ENCODE measurements at regions not wholly inside any gene's neighbourhood (a gene's known extent, or its start where the extent isn't known, plus 50 kb on each side); places are given as distances from the start of the nearest gene placed in this dataset.

DNA sequence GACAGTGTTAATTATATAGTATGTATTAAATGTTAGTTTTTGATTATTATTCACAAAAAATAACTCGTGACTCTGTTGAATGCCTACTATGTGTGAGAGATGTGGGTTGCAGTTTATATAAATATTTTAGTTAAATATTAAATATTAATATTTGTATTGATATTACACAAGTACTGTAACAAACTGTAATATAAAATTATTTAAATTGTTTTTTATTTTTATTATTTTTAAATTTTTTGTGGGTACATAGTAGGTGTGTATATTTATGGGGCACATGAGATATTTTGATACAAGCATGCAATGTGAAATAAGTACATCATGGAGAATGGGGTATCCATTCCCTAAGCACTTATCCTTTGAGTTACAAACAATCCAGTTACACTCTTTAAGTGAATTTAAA lies 196.1 kb upstream of the ZNF717 start:
- no peak overlapping the region for H3K27ac ChIP-seq (replicated peaks in 1 of 4)
- no peak for DNase-seq (ENCODE audit: extremely low spot score)
- no peaks in the 10 kb centered on the region for H3K9me3 ChIP-seq
- H3K36me3 ChIP-seq, result no peaks in the 10 kb centered on the region
- TF ChIP-seq, protein P1, sequence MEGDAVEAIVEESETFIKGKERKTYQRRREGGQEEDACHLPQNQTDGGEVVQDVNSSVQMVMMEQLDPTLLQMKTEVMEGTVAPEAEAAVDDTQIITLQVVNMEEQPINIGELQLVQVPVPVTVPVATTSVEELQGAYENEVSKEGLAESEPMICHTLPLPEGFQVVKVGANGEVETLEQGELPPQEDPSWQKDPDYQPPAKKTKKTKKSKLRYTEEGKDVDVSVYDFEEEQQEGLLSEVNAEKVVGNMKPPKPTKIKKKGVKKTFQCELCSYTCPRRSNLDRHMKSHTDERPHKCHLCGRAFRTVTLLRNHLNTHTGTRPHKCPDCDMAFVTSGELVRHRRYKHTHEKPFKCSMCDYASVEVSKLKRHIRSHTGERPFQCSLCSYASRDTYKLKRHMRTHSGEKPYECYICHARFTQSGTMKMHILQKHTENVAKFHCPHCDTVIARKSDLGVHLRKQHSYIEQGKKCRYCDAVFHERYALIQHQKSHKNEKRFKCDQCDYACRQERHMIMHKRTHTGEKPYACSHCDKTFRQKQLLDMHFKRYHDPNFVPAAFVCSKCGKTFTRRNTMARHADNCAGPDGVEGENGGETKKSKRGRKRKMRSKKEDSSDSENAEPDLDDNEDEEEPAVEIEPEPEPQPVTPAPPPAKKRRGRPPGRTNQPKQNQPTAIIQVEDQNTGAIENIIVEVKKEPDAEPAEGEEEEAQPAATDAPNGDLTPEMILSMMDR (IDR thresholded peaks at IDR 0.05), result no peak
- TF ChIP-seq EP300 (IDR thresholded peaks at IDR 0.05) (no peak), POLR2A (IDR thresholded peaks at IDR 0.05; ENCODE audit: low read depth) (no peak), POLR2AphosphoS5 (IDR thresholded peaks at IDR 0.05) (no peak)
- intact Hi-C loops (cut with DNase I), result no loop called here
- H3K27me3 ChIP-seq, result no peaks in the 10 kb centered on the region
- 83% methylated on average over 1 of the region's 1 CpG for WGBS
- no peak overlapping the region for H3K4me3 ChIP-seq
- H3K4me1 ChIP-seq, result no peaks in the 10 kb centered on the region

- 84% methylated on average over 3 of the region's 3 CpGs for WGBS
- no peaks in the 10 kb centered on the region for H3K36me3 ChIP-seq
- H3K4me3 ChIP-seq, result no peak overlapping the region
- no peak for DNase-seq (ENCODE audit: extremely low spot score)
- H3K27ac ChIP-seq (replicated peaks in 1 of 4), result no peak overlapping the region
- TF ChIP-seq EP300 (IDR thresholded peaks at IDR 0.05) (no peak), POLR2A (IDR thresholded peaks at IDR 0.05; ENCODE audit: low read depth) (no peak), POLR2AphosphoS5 (IDR thresholded peaks at IDR 0.05) (no peak)
- TF ChIP-seq, protein P1 (IDR thresholded peaks at IDR 0.05), result no peak
- no peaks in the 10 kb centered on the region for H3K27me3 ChIP-seq
- intact Hi-C loops (cut with DNase I), result no loop called here
- no peaks in the 10 kb centered on the region for H3K4me1 ChIP-seq
- H3K9me3 ChIP-seq, result no peaks in the 10 kb centered on the region
Measured at GRCh38 chr3:75982151-75982550, 196.8 kb upstream of the ZNF717 start.

- TF ChIP-seq, protein P1 (IDR thresholded peaks at IDR 0.05), result no peak
- no peak for TF ChIP-seq POLR2A (IDR thresholded peaks at IDR 0.05; ENCODE audit: low read depth)
- TF ChIP-seq EP300 (IDR thresholded peaks at IDR 0.05), result no peak
- no peak for TF ChIP-seq POLR2AphosphoS5 (IDR thresholded peaks at IDR 0.05)
- DNase-seq (ENCODE audit: extremely low spot score), result no peak
- Histone ChIP-seq H3K4me1 (no peaks in the 10 kb centered on the region), H3K4me3 (no peak overlapping the region), H3K27me3 (no peaks in the 10 kb centered on the region), H3K9me3 (no peaks in the 10 kb centered on the region), H3K27ac (replicated peaks in 1 of 4) (no peak overlapping the region), H3K36me3 (no peaks in the 10 kb centered on the region)
- intact Hi-C loops (cut with DNase I), result no loop called here
- 28% methylated on average over 2 of the region's 2 CpGs for WGBS
Measured at GRCh38 chr3:75983111-75983510, 197.8 kb upstream of the ZNF717 start.

- intact Hi-C loops (cut with DNase I), result no loop called here
- DNase-seq (ENCODE audit: extremely low spot score), result no peak
- Histone ChIP-seq H3K27me3 (no peaks in the 10 kb centered on the region), H3K36me3 (no peaks in the 10 kb centered on the region), H3K4me1 (no peaks in the 10 kb centered on the region), H3K9me3 (no peaks in the 10 kb centered on the region), H3K4me3 (no peak overlapping the region), H3K27ac (replicated peaks in 1 of 4) (no peak overlapping the region)
- whole genome bisulfite sequencing, result 36% methylated on average over 3 of the region's 3 CpGs
- TF ChIP-seq, protein P1 (IDR thresholded peaks at IDR 0.05), result no peak
- no peak for TF ChIP-seq POLR2A (IDR thresholded peaks at IDR 0.05; ENCODE audit: low read depth)
- TF ChIP-seq POLR2AphosphoS5 (IDR thresholded peaks at IDR 0.05), result no peak
- no peak for TF ChIP-seq EP300 (IDR thresholded peaks at IDR 0.05)
Measured at GRCh38 chr3:75983609-75984290, 198.4 kb upstream of the ZNF717 start.

DNA sequence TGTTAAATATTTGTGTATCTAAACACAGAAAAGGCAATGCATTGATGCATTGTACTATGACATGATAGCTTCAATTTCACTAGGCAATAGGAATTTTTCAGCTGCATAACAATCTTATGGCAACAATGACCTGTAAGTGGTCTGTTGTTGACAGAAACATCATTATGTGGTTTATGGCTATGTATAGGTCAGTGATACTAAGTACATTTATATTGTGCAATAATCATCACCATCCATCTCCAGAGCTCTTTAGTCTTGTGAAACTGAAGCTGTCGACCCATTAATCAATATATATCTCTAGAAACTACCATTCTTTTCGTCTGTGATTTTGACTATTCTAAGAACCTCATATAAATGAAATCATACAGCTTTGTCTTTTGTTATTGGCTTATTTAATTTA lies 200.1 kb upstream of the ZNF717 start:
- Histone ChIP-seq H3K36me3 (no peaks in the 10 kb centered on the region), H3K9me3 (no peaks in the 10 kb centered on the region), H3K27ac (replicated peaks in 1 of 4) (no peak overlapping the region), H3K27me3 (no peaks in the 10 kb centered on the region), H3K4me1 (no peaks in the 10 kb centered on the region), H3K4me3 (no peak overlapping the region)
- TF ChIP-seq POLR2AphosphoS5 (IDR thresholded peaks at IDR 0.05), result no peak
- no peak for TF ChIP-seq EP300 (IDR thresholded peaks at IDR 0.05)
- no peak for TF ChIP-seq POLR2A (IDR thresholded peaks at IDR 0.05; ENCODE audit: low read depth)
- TF ChIP-seq, protein P1 (IDR thresholded peaks at IDR 0.05), result no peak
- intact Hi-C loops (cut with DNase I), result no loop called here
- WGBS, result 31% methylated on average over 2 of the region's 2 CpGs
- DNase-seq (ENCODE audit: extremely low spot score), result no peak

Measured in esophagus muscularis mucosa (tissue), 4 donors.